Neural progenitor cell (in vitro differentiated cells): ENCODE measurements at regions not wholly inside any gene's neighbourhood (a gene's known extent, or its start where the extent isn't known, plus 50 kb on each side); places are given as distances from the start of the nearest gene placed in this dataset.

Experiments
- DNase-seq: peaks from one replicate; pipeline ENCODE4 v3.0.0-alpha.2; 2016; ENCODE audit warnings: low spot score
- H2AFZ ChIP-seq: fragments of 200-600 bp; sonication (generic); replicated peaks from 2 replicates; pipeline ENCODE4 v1.6.1; 2016; ENCODE audit warnings: antibody characterized with exemption
- H3F3A ChIP-seq: fragments of 200-600 bp; sonication (generic); 2 replicates; pipeline ENCODE4 v1.6.1; 2016; ENCODE audit warnings: antibody characterized with exemption, low read depth
- H3K27ac ChIP-seq: fragments of 200-600 bp; sonication (generic); 2 replicates; pipeline ENCODE4 v1.5.1; 2016; ENCODE audit warnings: mild to moderate bottlenecking
- H3K27me3 ChIP-seq: fragments of 200-600 bp; sonication (generic); 2 replicates; pipeline ENCODE4 v1.6.1; 2016; ENCODE audit warnings: mild to moderate bottlenecking, moderate library complexity
- H3K36me3 ChIP-seq: fragments of 200-600 bp; sonication (generic); 2 replicates; pipeline ENCODE4 v1.5.1; 2016
- H3K4me1 ChIP-seq: fragments of 200-600 bp; sonication (generic); 2 replicates; pipeline ENCODE4 v1.6.1; 2016; ENCODE audit warnings: mixed run types
- H3K4me2 ChIP-seq: fragments of 200-600 bp; sonication (generic); 2 replicates; pipeline ENCODE4 v1.6.1; 2016
- H3K4me3 ChIP-seq: fragments of 200-600 bp; sonication (generic); 2 replicates; pipeline ENCODE4 v1.5.1; 2016
- H3K79me2 ChIP-seq: fragments of 200-600 bp; sonication (generic); 2 replicates; pipeline ENCODE4 v1.6.1; 2016; ENCODE audit warnings: low read depth
- H3K9ac ChIP-seq: fragments of 200-600 bp; sonication (generic); 2 replicates; pipeline ENCODE4 v1.6.1; 2016
- H3K9me3 ChIP-seq: fragments of 200-600 bp; sonication (generic); 2 replicates; pipeline ENCODE4 v1.5.1; 2016; ENCODE audit warnings: low read depth
- H4K20me1 ChIP-seq: fragments of 200-600 bp; sonication (generic); 2 replicates; pipeline ENCODE4 v1.6.1; 2016; ENCODE audit warnings: low read depth
- H3K27ac Mint-ChIP-seq: 3 replicates; pipeline ENCODE4 v1.8.0; 2021; ENCODE audit warnings: mixed read lengths
- H3K27me3 Mint-ChIP-seq: 2 replicates; pipeline ENCODE4 v1.8.0; 2022; ENCODE audit warnings: low read depth, mild to moderate bottlenecking, inconsistent platforms, moderate library complexity, mixed read lengths; ENCODE audit not compliant: insufficient read depth
- H3K36me3 Mint-ChIP-seq: 3 replicates; pipeline ENCODE4 v1.8.0; 2021; ENCODE audit warnings: mixed read lengths
- H3K4me1 Mint-ChIP-seq: 3 replicates; pipeline ENCODE4 v1.8.0; 2021; ENCODE audit warnings: mixed read lengths
- H3K4me3 Mint-ChIP-seq: 3 replicates; pipeline ENCODE4 v1.8.0; 2021; ENCODE audit warnings: mild to moderate bottlenecking, moderate library complexity, mixed read lengths
- H3K9me3 Mint-ChIP-seq: 3 replicates; pipeline ENCODE4 v1.8.0; 2020; ENCODE audit warnings: mixed read lengths
- CTCF ChIP-seq: fragments of 200-600 bp; sonication (generic); IDR thresholded peaks from 2 replicates; pipeline ENCODE4 v1.5.1; 2017; ENCODE audit warnings: antibody characterized with exemption, mild to moderate bottlenecking
- EZH2 ChIP-seq: fragments of 200-600 bp; sonication (generic); IDR thresholded peaks from 2 replicates; pipeline ENCODE4 v1.6.1; 2017; ENCODE audit warnings: antibody characterized with exemption, mild to moderate bottlenecking, moderate library complexity
- EZH2phosphoT487 ChIP-seq: fragments of 200-600 bp; sonication (generic); IDR thresholded peaks from 2 replicates; pipeline ENCODE4 v1.6.1; 2017; ENCODE audit warnings: antibody characterized with exemption

- H4K20me1 ChIP-seq: no peaks in the 10 kb centered on the region
- H3K36me3 ChIP-seq: no peaks in the 10 kb centered on the region
- no peaks in the 10 kb centered on the region for H3K9me3 Mint-ChIP-seq
- H3K27ac Mint-ChIP-seq: no peak overlapping the region
- H3K4me2 ChIP-seq: no peak overlapping the region
- H3K79me2 ChIP-seq: no peaks in the 10 kb centered on the region
- H3K27ac ChIP-seq: no peak overlapping the region
- no peaks in the 10 kb centered on the region for H3K27me3 ChIP-seq
- H3K27me3 Mint-ChIP-seq: peaks cover 2% of the 10 kb centered on the region
- no peaks in the 10 kb centered on the region for H3K9me3 ChIP-seq
- H3K4me3 Mint-ChIP-seq: no peak overlapping the region
- H3K4me1 Mint-ChIP-seq: peaks cover 12% of the 10 kb centered on the region
- no peak overlapping the region for H3K9ac ChIP-seq
- H3K36me3 Mint-ChIP-seq: no peaks in the 10 kb centered on the region
- TF ChIP-seq EZH2 (no peak), EZH2phosphoT487 (no peak), CTCF (no peak)
- DNase-seq: no peak
- no peaks in the 10 kb centered on the region for H3K4me1 ChIP-seq
- no peak overlapping the region for H2AFZ ChIP-seq
- no peaks in the 10 kb centered on the region for H3F3A ChIP-seq
- no peak overlapping the region for H3K4me3 ChIP-seq
These were observed 208.1 kb downstream of the ASB1 start for GRCh38 chr2:238634701-238635357.

- Histone ChIP-seq H3K9ac (no peak overlapping the region), H3K4me2 (no peak overlapping the region), H3K27me3 (no peaks in the 10 kb centered on the region), H3K36me3 (no peaks in the 10 kb centered on the region), H2AFZ (no peak overlapping the region), H3K4me1 (no peaks in the 10 kb centered on the region), H4K20me1 (no peaks in the 10 kb centered on the region), H3K27ac (no peak overlapping the region), H3K4me3 (no peak overlapping the region), H3F3A (no peaks in the 10 kb centered on the region), H3K9me3 (no peaks in the 10 kb centered on the region), H3K79me2 (no peaks in the 10 kb centered on the region)
- no peaks in the 10 kb centered on the region for H3K9me3 Mint-ChIP-seq
- H3K27ac Mint-ChIP-seq: no peak overlapping the region
- TF ChIP-seq EZH2phosphoT487 (no peak), EZH2 (no peak), CTCF (no peak)
- H3K4me3 Mint-ChIP-seq: no peak overlapping the region
- no peak for DNase-seq
- peaks cover 12% of the 10 kb centered on the region for H3K4me1 Mint-ChIP-seq
- no peaks in the 10 kb centered on the region for H3K36me3 Mint-ChIP-seq
- peaks cover 2% of the 10 kb centered on the region for H3K27me3 Mint-ChIP-seq
These were observed 208.9 kb downstream of the ASB1 start for GRCh38 chr2:238635647-238636051.

- Mint-ChIP-seq H3K36me3 (no peaks in the 10 kb centered on the region), H3K27ac (peak overlapping the region; percentile 7), H3K4me3 (no peak overlapping the region), H3K9me3 (no peaks in the 10 kb centered on the region), H3K4me1 (peaks cover 12% of the 10 kb centered on the region), H3K27me3 (peaks cover 2% of the 10 kb centered on the region)
- no peaks in the 10 kb centered on the region for H3K36me3 ChIP-seq
- no peaks in the 10 kb centered on the region for H3K27me3 ChIP-seq
- H3K27ac ChIP-seq: no peak overlapping the region
- no peak overlapping the region for H3K4me2 ChIP-seq
- no peaks in the 10 kb centered on the region for H3K79me2 ChIP-seq
- TF ChIP-seq EZH2 (no peak), CTCF (no peak), EZH2phosphoT487 (no peak)
- no peaks in the 10 kb centered on the region for H3K4me1 ChIP-seq
- H4K20me1 ChIP-seq: no peaks in the 10 kb centered on the region
- DNase-seq: no peak
- H3K9me3 ChIP-seq: no peaks in the 10 kb centered on the region
- H3K9ac ChIP-seq: no peak overlapping the region
- H3F3A ChIP-seq: no peaks in the 10 kb centered on the region
- no peak overlapping the region for H2AFZ ChIP-seq
- no peak overlapping the region for H3K4me3 ChIP-seq
These were observed 209.7 kb downstream of the ASB1 start for GRCh38 chr2:238636269-238637073.
